ENCODE measurements at regions not wholly inside any gene's neighbourhood (a gene's known extent, or its start where the extent isn't known, plus 50 kb on each side); places are given as distances from the start of the nearest gene placed in this dataset.
A peak's percentile ranks its signal among the peaks of the same experiment; 100 is the strongest.
"Not testable (repeated sequence)": the region's sequence is repeated elsewhere in the genome, so short reads cannot be mapped to it uniquely, and the experiment has no call there.

GRCh38 chr2:183533021-183533420 is 408.8 kb downstream of the NUP35 start:
- no peak for DNase-seq (ENCODE audit: low spot score)

DNA sequence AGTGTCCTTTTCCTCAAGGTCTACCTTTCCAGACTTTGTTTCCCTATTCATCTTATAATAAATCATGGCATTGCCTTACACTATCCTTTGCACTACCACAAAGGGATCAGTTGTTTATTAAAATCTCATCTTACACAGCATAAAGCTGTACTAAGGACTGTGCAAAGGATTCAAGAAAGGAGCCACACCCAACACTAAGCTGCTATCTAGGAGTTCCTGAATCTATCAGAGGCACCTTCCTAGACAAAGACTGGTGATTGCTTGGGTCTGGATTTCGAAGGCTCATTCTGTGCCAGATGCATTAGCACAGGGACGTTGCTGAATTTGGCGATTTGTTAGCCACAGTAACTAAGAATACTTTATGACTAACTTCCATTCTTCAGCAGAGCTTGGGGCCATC is 412.0 kb downstream of the NUP35 start:
- DNase-seq (ENCODE audit: low spot score): no peak

DNA sequence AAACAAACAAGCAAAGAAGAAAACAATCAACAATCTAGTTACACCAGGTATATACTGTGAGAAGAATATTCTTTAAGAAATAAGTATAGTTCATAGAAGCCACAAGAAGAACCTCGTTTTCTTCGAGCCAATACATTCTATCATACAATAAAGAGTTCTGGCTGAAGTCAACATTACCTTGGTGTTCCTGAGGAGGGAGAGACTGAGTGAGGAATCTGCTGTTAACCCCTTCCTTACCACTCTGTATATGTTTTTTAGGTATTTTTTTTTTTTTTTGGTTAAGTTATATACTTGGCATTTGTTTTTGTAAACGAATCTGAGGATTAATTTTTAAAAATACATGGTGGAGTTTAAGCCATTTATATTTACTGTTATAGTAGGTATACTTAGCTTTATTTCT is 412.5 kb downstream of the NUP35 start:
- DNase-seq (ENCODE audit: low spot score): no peak

DNA sequence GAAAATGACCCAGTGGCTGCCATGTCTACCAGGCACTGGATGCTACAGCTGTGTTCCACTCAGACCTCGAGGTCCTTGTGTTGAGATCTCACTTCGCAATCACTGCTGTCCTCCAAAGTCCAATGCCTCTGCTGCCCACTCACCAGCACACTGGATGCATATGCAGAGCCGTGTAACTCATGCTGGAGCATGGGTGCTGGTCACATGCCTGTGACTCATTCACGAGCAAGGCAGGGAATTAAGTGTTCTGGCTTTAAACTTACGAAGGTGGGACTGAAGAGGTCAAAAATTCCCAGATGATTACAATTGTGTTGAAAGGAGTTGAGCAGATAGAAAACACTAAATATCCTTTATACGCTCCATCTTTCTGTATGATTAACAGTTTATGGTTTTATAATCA is 417.5 kb downstream of the NUP35 start:
- DNase-seq (ENCODE audit: low spot score): peak; percentile 45

GRCh38 chr2:183542606-183543005 is 418.4 kb downstream of the NUP35 start:
- DNase-seq (ENCODE audit: low spot score): no peak

- no peak for DNase-seq (ENCODE audit: low spot score)
Measured at GRCh38 chr2:183543222-183543621, 419.0 kb downstream of the NUP35 start.

- DNase-seq (ENCODE audit: low spot score): peak; percentile 16
Measured at GRCh38 chr2:183543731-183544130, 419.5 kb downstream of the NUP35 start.

- DNase-seq (ENCODE audit: low spot score): not testable (repeated sequence)
Measured at GRCh38 chr2:183546560-183547350, 422.5 kb downstream of the NUP35 start.

GRCh38 chr2:183552716-183553115 is 428.5 kb downstream of the NUP35 start:
- no peak for DNase-seq (ENCODE audit: low spot score)

DNA sequence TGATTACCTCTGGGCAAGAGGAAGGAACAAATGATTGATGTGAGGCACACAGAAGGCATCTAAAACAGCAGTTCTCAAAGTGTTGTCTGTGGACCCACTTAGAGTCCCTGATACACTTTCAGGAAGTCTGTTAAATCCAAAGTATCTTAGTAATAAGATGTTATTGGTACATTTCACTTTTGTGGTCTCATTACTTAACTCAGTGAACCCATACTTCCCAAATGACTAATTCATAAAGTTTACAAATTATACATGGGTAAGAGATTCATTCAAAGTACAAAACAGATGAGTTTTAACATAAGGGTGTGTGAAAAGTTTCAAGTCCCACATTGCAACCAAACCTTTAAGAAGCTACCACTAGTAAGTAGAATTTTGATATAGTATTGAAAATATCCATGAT is 440.5 kb downstream of the NUP35 start:
- no peak for DNase-seq (ENCODE audit: low spot score)

DNA sequence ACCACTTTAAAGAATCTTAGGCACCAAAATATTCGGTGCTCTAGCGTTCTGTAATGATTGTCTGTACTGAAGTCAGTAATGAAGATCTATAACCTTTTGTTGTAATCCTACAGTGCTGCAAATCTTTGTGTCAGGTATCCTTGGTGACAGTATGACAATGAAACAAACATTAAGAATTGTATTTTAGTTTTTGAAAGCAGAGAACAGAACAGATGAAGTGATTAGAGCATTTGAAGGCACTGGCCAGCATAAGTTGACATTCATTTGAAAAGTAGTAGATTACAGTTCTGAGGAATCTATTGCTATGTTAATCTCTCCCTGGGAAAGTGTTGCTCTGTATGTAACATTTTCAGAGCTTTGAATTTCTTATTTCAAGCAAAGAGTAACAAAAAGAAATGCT is 451.2 kb downstream of the NUP35 start:
- DNase-seq (ENCODE audit: low spot score): no peak

- no peak for DNase-seq (ENCODE audit: low spot score)
Measured at GRCh38 chr2:183579686-183580085, 455.4 kb downstream of the NUP35 start.

GRCh38 chr2:183592271-183592670 is 468.0 kb downstream of the NUP35 start:
- no peak for DNase-seq (ENCODE audit: low spot score)

GRCh38 chr2:183594150-183594549 is 469.9 kb downstream of the NUP35 start:
- no peak for DNase-seq (ENCODE audit: low spot score)

GRCh38 chr2:183597841-183598240 is 473.6 kb downstream of the NUP35 start:
- DNase-seq (ENCODE audit: low spot score): no peak

DNA sequence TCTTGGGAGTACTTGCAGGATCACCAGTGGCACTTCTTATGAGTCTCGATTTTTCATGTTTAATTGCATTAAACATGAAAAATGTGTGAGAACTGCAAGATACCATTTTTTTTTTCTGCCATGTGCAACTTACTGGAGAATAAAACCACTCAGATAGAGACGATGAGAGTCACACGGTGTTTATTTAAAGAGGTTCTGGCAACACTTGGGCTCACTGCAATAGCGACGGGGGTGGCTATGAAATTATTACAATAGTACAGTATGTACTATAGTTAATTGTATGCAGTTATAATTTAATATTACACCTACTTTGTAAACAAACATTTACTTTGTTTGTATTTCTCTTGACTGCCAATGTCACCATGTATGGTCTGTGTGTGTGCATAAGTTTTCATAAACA is 479.8 kb downstream of the NUP35 start:
- DNase-seq (ENCODE audit: low spot score): no peak

- DNase-seq (ENCODE audit: low spot score): no peak
Measured at GRCh38 chr2:183605440-183605839, 481.2 kb downstream of the NUP35 start.

DNA sequence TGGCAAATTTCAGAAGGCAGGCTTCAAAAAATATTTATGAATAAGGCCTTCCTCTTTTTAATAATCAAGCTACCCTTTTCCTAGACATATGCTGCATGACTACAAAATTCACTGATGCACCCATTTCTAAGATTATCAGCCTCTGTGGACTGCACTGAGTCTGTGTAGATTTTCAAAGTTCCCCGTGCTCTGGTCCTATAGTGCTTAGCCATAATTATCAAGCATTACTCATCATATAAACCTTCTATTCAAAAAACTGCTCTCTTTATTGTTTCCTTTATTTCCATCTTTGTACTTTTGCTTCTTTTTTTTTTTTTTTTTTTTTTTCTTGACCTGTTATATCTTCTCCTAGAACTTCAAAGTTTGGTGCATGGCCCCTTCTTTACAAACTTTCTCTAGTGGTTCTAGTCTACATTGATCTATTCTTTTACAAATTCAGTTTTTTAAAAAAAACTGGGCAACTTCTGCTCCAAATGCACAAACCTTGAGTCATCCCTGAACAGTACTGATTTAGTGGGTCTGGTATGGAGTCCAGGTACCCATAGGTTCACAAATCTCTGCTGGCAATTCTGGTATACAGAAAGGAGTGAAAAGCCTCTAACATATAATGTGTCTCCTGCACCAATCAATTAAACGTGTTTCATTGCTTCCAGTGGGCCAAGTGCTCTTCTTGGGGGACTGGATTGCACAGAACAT is 481.9 kb downstream of the NUP35 start:
- no peak for DNase-seq (ENCODE audit: low spot score)

DNA sequence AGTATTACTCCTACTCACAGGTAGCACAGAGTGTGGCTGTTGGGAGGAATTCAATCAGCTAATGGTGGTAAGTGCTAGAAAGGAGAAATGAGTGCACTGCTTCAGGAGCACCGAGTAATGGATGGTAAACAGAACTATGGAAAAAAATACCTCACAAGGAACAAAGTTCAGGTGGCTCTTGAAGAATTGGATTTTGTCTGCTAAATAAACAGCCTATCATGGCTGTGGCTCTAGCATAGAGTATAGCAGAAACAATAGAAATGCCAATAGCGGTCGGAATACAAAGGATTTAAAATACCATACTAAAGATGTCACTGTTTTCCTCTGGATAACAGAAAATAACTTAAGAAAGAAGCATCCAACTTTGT is 482.5 kb downstream of the NUP35 start:
- DNase-seq (ENCODE audit: low spot score): no peak

DNA sequence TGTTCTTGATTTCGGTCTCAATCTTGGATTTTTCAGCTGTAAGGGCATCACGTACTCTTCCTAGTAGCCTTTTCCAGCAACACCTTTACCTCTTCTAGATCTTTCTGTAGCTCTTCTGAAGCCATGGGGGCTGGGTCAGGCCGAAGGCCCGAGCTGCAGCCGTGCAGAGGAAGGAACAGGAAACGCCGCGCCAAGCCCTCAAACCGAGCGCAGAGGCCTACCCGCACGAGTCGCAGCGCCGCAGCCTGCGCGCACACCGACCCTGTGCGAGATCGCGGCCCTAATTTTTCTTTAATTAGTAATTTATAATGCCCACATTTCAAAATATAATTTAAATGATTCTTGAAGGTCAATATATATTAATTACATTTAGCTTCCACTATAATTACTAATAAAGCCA is 483.8 kb downstream of the NUP35 start:
- DNase-seq (ENCODE audit: low spot score): no peak

DNA sequence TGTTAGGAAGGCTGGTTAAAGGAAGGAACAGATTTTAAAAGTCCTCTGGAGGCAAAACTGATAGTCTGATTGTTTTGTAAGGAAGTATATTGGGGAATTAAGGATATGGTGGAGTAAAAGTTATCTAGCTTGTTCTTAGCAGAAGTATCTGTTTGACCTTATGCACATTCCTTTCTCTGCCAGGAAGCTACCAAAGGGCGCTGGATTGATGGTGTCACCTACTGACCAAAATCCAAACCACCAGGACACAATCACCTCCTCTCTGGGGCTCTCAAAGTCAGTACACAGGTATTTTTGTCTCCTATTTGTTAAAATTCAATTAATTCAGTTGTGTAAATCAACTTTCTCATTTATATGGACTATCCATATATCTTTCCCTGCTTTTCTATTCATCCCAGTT is 484.5 kb downstream of the NUP35 start:
- DNase-seq (ENCODE audit: low spot score): no peak

- DNase-seq (ENCODE audit: low spot score): no peak
Measured at GRCh38 chr2:183610724-183611123, 486.5 kb downstream of the NUP35 start.

GRCh38 chr2:183614799-183615435 is 490.7 kb downstream of the NUP35 start:
- no peak for DNase-seq (ENCODE audit: low spot score)

All from kidney tubule cell (primary cell).